K562 (cell line): ENCODE measurements at regions not wholly inside any gene's neighbourhood (a gene's known extent, or its start where the extent isn't known, plus 50 kb on each side); places are given as distances from the start of the nearest gene placed in this dataset.

ENCODE experiments used
- BMI1 ChIP-seq: fragments of 150-350 bp; IDR thresholded peaks from 2 replicates; pipeline ENCODE4 v1.6.1; 2014; ENCODE audit warnings: low read length
- BRD4 ChIP-seq: fragments of 200-600 bp; sonication (generic); IDR thresholded peaks from 2 replicates; pipeline ENCODE4 v1.6.1; 2017; ENCODE audit warnings: inconsistent platforms
- CBFA2T2 ChIP-seq: fragments of 450-650 bp; conservative IDR thresholded peaks from 2 replicates; pipeline ENCODE4 v1.6.1; 2017; ENCODE audit warnings: mild to moderate bottlenecking
- CBFA2T3 ChIP-seq: fragments of 450-650 bp; IDR thresholded peaks from 2 replicates; pipeline ENCODE4 v1.6.1; 2017
- CREB3 ChIP-seq: fragments of 450-650 bp; conservative IDR thresholded peaks from 2 replicates; pipeline ENCODE4 v1.6.1; 2016; ENCODE audit warnings: missing genetic modification characterization, low read depth, mild to moderate bottlenecking, missing compliant biosample characterization, moderate library complexity
- CSDE1 ChIP-seq, 2 experiments: fragments of 450-650 bp; IDR thresholded peaks; 2 replicates each; pipeline ENCODE4 v1.6.1; 2016; ENCODE audit warnings: mild to moderate bottlenecking in 1 of 2
- ERF ChIP-seq: fragments of 450-650 bp; formaldehyde crosslinking; IDR thresholded peaks from 2 replicates; pipeline ENCODE4 v1.4.0; 2020; ENCODE audit warnings: mild to moderate bottlenecking, mixed read lengths
- OTX1 ChIP-seq: fragments of 450-650 bp; formaldehyde crosslinking; IDR thresholded peaks from 2 replicates; pipeline ENCODE4 v1.4.0; 2022; ENCODE audit warnings: mild to moderate bottlenecking
- PHF8 ChIP-seq: fragments of 200-600 bp; sonication (generic); IDR thresholded peaks from 2 replicates; pipeline ENCODE4 v1.6.1; 2012; ENCODE audit warnings: mixed run types, mild to moderate bottlenecking, inconsistent platforms, low read length, moderate library complexity, borderline replicate concordance
- PPARD ChIP-seq: fragments of 250-450 bp; sonication (Bioruptor Pico); IDR thresholded peaks from 2 replicates; pipeline ENCODE4 v1.8.0; 2022; ENCODE audit warnings: inconsistent platforms, mild to moderate bottlenecking, moderate library complexity
- RFX1 ChIP-seq: fragments of 450-650 bp; IDR thresholded peaks from 2 replicates; pipeline ENCODE4 v1.6.1; 2016; ENCODE audit warnings: mild to moderate bottlenecking, moderate library complexity
- RHOXF2B ChIP-seq: fragments of 250-450 bp; sonication (Bioruptor Pico); conservative IDR thresholded peaks from 2 replicates; pipeline ENCODE4 v1.5.1; 2021
- RREB1 ChIP-seq: fragments of 250-450 bp; sonication (Bioruptor Pico); IDR thresholded peaks from 2 replicates; pipeline ENCODE4 v1.4.0; 2020
- SAP30 ChIP-seq: fragments of 200-600 bp; sonication (generic); IDR thresholded peaks from 2 replicates; pipeline ENCODE4 v1.6.1; 2012; ENCODE audit warnings: borderline replicate concordance, low read depth, mild to moderate bottlenecking, moderate library complexity, low read length, control low read depth, inconsistent platforms; ENCODE audit not compliant: insufficient read depth, poor library complexity, severe bottlenecking
- SIRT6 ChIP-seq: IDR thresholded peaks from one replicate; pipeline ENCODE4 v1.6.1; 2012; ENCODE audit warnings: low read depth, mild to moderate bottlenecking, control low read depth, inconsistent platforms, low read length, moderate library complexity
- ZBTB8A ChIP-seq: fragments of 450-650 bp; IDR thresholded peaks from 2 replicates; pipeline ENCODE4 v1.6.1; 2018; ENCODE audit warnings: mild to moderate bottlenecking, moderate library complexity; ENCODE audit not compliant: partially characterized antibody
- ZEB2 ChIP-seq: fragments of 450-650 bp; IDR thresholded peaks from 2 replicates; pipeline ENCODE4 v1.6.1; 2016
- ZKSCAN8 ChIP-seq: fragments of 200-800 bp; sonication (Bioruptor generic); IDR thresholded peaks from 2 replicates; pipeline ENCODE4 v1.6.1; 2016; ENCODE audit warnings: missing genetic modification characterization, missing compliant biosample characterization
- ZNF134 ChIP-seq: fragments of 250-450 bp; sonication (Bioruptor Pico); conservative IDR thresholded peaks from 2 replicates; pipeline ENCODE4 v1.4.0; 2020
- TF ChIP-seq, protein P1 (sequence below): fragments of 250-450 bp; sonication (Bioruptor Pico); IDR thresholded peaks from 2 replicates; pipeline ENCODE4 v1.5.0; 2021; ENCODE audit warnings: mild to moderate bottlenecking, moderate library complexity

DNA sequence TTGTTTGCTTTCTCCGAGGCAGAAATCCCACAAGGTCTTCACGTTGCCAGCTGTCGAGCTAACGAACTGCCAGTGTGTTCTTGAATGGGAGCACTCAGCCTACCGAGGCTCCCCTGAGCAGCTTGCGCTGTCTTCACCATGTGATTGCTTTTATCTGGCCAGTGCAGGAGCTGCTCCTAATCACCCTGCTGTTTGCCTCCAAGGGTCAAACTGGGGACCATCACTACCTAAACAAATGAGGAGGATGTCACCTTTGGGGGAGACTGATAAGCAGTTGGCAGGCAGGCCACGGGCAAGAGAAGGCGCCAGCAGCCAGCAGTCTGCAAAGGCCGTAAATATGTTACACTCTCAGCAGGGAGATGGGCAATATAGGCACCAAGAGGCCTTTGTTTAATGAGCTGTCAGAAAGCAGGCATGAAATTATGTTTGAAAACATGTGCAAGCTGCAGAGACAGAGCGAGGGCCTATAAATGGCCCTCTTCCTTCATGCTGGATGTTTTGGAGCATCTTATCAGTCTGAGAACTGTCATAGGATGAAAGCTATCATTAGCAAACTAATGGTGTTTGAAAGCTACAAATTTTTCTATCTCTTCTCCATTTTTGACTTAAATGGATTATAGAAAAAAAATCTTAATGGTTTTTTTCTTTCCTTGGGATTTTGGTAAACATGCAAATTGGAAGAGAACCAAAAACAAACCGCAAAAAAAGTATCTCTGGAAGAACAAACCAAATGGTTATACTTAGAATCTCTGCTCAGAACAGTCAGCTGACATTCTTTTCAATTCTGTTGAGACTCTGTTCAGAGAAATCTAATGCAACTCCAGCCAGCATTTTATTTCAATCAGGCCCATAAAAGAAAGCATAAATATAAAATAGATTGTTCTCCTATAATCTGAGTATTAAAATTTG is 267.3 kb upstream of the NPVF start (continued):
- no peak for TF ChIP-seq ZBTB8A
- no peak for TF ChIP-seq PHF8
- TF ChIP-seq BMI1: no peak
- no peak for TF ChIP-seq CSDE1 (IDR thresholded peaks at IDR 0.05)
- no peak for TF ChIP-seq ERF (CRISPR knock-in tag)
- TF ChIP-seq ZNF134 (CRISPR knock-in tag): no peak
- TF ChIP-seq CBFA2T2: peak; percentile 99
- TF ChIP-seq ZEB2: peak; percentile 92; the same call in 1 of the 2 replicates
- TF ChIP-seq RHOXF2B: no peak
- no peak for TF ChIP-seq SIRT6
- TF ChIP-seq, protein P1, sequence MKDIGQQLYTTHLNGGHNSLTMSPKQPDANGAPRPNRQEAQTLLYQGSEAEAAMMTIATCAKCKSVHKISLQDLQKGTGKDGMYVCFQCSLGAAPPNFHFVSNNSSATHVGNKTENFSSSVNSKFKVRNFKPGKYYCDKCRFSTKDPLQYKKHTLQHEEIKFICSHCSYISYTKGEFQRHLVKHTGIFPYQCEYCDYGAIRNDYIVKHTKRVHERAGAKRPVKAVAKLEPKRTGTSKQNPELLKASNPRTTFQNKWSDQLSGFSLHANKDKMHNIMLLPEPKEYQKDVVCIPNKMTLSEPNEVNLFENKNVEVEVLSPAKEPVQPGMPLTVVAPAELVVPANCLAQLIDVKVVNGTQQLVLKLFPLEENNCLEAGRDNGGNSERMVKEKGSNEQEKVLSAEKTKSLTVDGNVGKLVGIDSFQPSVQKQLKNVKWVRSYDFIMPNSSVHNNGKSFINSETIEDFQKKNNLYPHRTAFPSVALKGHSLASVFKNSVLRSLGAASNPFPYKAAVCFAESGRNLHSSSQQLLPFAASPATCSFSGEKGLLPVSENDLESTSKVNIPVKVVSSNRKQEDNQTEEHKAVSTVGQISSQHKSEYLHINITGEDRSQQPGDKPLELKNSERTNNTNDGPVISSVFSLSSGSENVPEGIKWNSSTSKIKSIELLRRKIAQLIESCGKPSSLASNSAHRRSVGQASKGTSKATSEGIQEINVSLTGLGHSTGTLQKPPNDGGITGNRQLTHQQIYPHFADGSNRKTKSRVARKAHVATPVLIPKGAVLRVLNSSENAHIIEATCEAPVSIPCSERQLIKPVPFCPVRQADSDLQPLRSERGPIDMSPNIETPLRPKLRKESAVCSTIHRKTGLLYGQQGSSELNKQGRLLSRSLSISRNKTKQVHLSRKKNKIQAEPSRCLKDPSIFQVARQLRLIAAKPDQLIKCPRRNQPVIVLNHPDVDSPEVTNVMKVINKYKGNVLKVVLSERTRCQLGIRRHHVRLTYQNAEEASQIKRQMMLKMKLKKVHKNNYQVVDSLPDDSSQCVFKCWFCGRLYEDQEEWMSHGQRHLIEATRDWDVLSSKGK (CRISPR knock-in tag): no peak
- no peak for TF ChIP-seq SAP30
- TF ChIP-seq CBFA2T3: peak; percentile 99
- no peak for TF ChIP-seq CREB3 (tag)
- TF ChIP-seq BRD4: no peak
- no peak for TF ChIP-seq RFX1
- peak; percentile 80 for TF ChIP-seq ZKSCAN8
- peak; percentile 91; the same call in 1 of the 2 replicates for TF ChIP-seq RREB1
- no peak for TF ChIP-seq OTX1 (CRISPR knock-in tag)
- TF ChIP-seq PPARD (CRISPR knock-in tag): no peak
